GM21515 (cell line): ENCODE measurements at regions not wholly inside any gene's neighbourhood (a gene's known extent, or its start where the extent isn't known, plus 50 kb on each side); places are given as distances from the start of the nearest gene placed in this dataset.

Experiments
- ATAC-seq: cut with Tn5 transposase; IDR thresholded peaks from one replicate; pipeline ENCODE4 v1.9.1; 2021; ENCODE audit not compliant: unreplicated experiment

DNA sequence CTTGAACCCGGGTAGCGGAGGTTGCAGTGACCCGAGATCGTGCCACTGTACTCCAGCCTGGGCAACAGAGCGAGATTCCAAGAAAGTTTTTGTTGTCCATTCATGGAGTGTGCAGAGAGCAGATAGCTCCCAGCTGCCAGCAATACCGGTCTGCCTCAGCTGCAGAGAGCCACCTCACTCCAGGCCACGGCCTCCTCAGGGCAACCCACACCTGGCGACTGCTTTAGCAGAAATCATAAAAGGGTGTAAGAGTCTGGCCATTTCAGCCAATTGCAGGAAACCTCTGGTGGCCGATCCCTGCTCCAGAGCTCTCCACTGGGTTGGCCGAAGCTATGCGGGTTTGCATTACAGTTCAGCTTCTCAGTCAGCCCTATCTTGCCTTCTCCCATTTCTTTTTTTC lies 227.4 kb upstream of the BCOR start:
- no peak for ATAC-seq

DNA sequence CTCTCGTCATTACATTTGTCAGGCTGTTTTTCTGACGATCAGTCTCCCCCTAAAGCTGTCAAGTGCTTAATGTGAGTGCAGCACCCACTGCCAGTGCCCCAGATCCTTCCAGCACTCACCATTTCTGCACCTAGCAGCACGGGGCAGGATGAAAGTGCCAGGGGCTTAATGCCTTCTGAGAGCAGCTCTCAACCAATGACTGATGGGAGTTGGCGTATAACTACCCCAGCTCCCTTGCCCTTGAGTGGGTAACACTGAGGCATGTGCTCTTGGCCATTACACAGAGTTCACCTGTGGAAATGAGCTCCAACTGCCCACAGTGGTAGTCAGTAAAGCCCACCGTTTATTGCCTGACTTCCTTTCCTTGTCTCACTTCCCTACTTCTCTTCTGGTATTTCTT lies 226.2 kb upstream of the BCOR start:
- ATAC-seq, result no peak

DNA sequence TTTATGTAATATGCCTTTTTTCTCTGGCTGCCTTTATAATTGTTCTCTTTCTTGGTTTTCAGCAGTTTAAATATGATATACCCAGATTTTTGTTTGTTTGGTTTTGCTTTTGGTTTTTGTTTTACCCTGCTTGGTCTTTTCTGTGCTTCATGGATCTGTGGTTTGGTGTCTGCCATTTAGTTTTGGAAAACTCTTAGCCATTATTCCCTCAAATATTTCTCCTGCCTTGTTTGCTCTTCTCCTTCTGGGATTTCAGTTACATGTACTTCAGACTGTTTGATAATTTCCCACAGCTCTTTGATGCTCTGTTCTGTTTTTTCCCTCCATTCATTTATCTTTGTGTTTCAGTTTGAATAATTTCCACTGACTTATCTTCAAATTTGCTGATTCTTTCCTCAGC lies 223.1 kb upstream of the BCOR start:
- no peak for ATAC-seq

DNA sequence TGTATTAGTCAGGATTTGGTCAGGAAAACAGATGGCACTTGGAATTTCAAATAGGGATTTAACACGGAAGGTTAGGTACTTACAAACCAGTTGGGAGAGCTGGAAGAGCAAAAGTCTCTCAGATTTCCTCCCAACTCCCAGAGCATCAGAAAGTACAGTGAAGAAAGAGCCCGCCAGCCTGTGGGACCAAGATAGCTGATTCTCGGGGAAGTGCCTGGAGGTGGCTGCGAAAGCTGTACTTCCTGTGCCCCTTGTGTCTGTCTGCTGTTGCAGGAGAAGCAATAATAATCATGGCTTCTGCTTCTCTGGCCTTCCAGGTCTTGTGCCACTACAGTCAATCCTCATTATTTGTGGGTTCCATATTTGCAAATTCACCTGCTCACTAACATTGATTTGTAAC lies 221.0 kb upstream of the BCOR start:
- no peak for ATAC-seq

DNA sequence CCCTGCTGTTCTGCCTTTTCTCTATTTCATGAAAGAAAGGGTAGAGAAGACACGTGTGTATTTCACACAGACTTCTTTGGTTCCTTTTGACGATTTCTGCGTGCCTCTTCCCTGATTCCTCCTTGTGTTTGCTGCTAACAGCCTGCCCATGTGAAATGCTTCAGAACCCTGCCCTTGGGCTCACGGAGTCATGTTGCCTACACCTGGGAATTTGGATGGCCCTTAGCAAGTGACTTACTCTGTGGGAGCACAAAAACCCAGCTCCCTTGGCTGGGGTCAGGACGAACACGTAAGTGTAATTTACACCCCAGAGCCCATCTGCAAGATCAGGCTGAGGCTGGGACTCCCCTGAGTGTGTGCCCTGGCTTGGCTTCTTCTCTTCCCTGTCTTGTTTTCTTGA lies 220.3 kb upstream of the BCOR start:
- no peak for ATAC-seq

DNA sequence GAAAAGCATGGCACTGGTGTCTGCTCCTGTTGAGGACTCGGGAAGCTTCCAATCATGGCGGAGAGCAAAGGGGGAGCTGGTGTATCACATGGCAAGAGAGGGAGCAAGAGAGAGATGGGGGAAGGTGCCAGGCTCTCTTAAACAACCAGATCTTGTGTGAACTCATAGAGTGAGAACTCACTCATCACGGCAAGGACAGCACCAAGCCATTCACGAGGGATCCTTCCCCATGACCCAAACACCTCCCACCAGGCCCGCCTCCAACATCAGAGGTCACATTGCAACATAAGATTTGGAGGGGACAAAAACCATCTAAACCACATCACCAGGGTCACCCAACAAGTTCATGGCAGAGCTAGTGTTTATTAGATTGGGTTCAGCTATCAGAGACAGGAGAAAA lies 218.7 kb upstream of the BCOR start:
- ATAC-seq, result no peak

DNA sequence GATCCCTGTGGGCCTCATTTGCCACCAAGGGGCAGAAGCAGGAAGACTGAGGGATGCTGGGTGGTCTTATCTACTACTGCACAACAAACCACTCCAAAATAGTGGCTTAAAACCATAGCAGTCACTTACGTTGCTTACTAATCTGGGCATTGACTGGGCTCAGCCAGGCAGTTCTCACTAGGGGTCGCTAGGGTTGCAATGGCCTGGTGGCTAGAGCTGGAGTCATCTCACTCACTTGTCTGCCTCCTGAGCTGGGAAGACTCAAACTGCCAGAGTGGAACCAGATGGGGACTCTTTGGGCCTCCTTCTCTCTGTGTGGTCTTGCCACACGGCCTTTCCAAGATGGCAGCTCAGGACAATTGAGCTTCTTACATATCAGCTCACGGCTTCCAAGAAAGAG lies 216.3 kb upstream of the BCOR start:
- ATAC-seq, result no peak

DNA sequence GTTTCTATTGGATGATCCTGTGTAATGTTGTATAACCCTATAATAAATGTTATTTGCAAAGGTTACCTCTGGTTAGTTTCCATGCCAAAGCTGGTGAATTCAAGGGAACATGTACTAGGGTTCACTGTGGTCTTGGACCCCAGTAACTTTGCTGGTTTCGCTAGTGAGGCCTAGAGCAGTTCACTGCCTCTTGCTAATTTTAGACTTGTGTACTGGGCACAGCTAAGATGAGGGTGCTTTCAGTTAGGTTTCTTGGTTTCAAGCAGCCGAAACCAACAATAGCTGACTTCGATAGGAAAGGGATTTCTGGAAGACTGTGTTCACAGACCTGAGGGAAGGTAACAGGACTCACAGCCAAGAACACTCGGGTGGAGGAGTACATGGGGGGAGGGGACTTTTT lies 215.5 kb upstream of the BCOR start:
- ATAC-seq, result no peak

DNA sequence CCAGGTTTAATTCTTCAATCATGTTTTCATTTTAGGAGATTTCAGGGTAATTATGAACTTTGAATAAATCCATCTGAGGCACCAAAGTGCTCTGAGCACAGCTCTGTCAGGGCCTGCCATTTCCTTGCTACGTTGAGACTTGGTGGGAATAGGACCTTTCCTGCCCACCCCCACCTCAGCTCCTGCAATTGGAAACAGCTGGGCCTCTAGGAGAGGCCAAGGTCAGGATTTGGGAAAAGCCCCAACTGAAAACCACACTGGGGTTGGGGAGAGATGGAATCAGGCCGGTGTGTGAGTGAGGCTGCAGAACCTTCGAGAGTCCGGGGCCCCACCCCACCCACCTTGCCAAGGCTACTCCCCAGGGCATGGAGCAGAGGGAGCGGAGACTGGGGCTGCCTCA lies 212.7 kb upstream of the BCOR start:
- ATAC-seq, result no peak

DNA sequence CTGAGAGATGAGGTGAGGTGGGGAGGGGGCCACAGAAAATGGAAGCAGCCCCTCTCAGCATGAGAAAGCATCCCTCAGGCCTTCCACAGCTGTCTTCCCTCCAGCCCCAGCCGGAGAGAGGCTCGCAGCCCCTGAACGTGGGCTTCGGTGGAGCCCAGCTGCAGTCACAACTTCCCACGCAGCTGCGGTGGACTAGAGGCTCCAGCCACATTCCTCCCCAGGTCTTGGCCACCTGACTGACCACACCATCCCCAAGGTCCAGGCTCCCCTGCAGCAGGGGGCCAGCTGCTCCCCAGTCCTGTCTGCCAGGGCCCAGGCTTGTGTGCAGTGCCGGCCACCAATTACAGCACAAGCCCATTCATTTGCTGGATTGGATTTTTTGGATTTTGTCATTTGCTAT lies 212.3 kb upstream of the BCOR start:
- ATAC-seq, result no peak

DNA sequence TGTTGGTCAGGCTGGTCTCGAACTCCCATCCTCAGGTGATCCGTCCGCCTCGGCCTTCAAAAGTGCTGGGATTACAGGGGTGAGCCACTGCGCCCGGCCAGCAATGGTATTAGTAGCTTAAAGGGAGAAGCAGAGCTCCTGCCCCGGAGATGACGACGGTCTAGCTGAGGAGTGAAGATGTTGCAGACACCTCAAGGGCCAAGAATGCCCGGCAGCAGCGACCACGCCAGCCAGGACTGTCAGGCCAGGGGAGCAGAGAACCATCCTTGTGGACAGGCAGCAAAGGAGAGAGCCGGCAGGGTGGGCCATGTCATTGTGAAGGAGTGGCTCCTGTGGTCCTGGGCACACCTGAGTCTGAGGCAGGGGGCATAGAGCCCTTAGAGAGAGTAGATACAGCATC lies 210.1 kb upstream of the BCOR start:
- ATAC-seq, result no peak

DNA sequence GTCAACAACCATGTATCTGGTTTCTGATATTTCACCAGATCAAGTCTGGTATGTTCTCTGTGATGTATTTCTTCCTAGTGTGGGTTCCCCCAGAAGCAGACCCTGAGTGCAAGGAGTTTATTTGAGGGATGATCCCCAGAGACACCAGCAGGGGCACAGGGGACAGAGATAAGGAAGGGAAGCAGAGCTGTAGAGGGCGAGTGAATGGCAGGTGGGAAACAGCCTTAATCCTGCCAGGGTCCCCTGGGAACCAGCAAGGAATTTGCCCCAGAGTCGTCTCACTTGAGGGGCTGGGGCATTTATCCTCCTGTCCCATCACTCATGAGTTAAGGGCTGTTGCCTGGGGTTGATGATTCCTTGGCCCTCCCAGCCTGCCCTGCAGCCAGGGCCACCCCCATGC lies 206.4 kb upstream of the BCOR start:
- ATAC-seq, result no peak

DNA sequence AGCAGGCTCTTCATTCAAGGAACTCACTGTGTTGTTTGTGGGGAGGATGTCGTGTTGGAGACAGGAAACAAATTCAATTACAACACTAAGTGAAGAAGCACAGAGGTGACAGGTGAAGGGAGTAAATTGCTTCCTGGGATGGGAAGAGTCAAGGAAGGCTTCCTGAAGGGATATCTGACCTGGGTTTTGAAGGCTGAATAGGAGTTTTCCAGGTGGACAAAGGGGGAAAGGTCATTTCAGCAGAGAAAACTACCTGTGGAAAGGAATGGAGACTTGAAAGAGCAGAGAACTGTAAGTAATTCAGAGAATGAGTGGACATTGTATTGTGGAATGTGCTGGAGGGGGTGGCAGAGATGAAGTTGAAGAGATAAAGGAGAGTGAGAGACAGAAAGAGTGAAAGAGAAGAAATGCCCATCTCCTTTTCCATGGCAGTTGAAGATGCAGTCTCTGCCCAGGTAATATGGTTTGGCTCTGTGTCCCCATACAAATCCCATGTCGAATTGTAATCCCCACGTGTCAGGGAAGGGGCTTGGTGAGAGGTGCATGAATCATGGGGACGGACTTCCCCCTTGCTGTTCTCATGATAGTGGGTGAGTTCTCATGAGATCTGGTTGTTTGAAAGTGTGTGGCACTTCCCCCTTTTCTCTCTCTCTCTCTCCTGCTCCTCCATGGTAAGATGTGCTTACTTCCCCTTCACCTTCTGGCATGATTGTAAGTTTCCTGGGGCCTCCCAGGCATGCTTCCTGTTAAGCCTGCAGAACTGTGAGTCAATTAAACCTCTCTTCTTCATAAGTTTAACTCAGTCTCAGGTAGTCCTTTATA lies 205.7 kb upstream of the BCOR start:
- ATAC-seq, result no peak

DNA sequence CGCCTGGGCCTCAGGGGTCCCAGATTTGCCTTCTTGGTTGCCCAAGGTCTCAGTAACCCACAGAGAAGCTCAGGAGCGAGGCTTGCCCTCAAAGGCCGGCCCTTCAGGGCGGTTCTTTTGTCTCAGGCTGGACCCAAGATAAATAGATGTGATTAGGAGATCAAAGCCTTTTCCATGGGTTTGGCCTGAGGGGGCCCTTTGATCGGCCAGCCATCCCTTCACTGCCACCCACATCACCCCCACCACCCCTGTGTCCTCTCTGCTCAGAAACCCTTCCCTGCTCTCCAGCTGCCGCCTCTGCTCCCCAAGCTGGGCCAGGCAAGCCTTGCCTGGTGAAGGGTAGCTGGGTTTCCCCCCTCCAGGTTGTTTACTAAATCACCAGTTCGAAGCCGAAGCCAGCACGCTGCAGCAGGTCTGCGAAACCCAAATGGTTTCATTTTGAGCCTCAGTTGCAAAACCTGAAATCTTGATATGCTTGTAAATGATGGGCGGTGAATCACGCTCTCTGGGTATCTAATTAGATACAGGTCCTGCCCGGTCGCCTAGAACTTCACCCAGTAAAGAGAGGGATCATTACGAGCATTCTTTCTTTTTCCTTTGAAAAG lies 202.6 kb upstream of the BCOR start:
- no peak for ATAC-seq

DNA sequence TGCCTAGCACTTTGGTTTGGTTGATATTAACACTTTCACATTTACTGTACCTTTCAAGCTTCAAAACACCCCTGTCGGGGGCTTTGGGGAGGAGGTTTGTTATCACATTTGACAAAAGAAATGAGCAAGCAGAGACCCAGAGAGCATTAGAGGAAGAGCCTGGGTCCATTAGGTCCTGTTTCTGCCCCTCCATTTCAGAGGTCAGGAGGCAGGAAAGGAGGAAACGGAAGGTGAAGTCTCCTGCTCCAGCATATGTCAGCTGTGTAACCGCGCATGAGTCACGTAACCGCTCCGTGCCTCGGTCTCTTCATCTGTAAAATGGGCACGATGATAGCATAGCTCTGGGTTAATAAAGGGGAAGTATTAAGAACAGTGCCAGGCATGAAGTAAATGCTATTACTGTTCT lies 201.9 kb upstream of the BCOR start:
- no peak for ATAC-seq

DNA sequence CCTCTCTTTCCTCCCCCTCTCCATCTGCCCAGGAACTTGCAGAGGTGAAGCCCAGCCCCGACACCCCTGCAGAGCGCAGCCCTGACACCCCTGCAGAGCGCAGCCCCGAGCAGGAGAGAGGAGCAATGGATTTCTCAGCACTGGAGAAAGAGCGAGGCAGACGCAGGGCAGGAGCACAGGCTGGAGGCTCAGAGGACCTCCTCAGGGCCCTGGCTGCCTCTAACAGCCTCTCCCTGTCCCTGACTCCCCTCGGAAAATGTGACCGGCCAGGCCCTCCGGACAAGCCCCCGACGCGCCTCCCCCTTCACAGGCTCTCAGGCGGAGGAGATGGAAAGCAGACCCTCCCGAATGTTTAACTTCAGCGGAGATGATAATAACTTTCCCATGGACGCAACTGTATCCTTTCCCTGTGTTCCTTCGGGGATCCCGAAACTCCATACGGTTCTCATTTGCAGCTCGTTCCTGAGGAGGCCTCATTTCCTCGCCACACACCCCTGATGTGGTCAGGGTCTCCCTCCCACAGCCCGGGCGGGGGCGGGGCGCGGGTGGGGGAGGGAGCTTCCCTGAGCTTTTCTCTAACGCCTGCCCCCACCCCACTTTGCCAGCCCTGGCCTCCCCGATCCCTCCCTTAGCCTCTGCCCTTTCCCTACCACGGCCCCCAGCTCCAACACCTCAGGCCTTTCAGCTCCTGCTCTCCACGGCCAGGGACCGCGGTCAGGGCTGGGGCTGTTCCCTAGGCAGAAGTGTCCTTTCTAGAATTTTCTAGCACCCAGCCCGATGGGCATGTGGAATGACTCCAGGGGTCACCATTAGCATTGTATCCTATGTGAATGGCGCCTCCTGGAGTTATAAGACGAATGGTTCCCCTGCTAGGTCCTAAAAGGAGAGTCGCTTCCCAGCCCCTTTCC lies 201.1 kb upstream of the BCOR start:
- ATAC-seq, result no peak

DNA sequence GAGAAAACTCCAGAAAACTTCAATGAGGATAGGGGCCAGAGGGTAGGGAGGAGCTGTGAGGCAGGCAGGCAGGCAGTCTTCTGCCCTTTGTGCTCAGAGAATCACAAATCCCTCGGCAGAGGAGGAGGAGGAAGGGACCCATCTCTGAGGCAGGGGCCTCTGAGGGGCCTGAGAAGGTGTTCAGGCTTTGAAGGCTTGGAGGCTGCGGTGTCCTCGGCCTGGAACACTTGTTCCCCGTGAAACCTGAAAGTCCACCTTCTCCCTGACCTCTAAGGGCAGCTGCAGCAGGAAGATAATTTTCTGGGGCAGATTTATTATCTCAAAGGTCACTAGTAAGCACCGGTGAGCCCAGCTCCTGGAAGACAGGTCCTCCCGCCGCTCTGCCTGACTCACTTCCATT lies 200.3 kb upstream of the BCOR start:
- no peak for ATAC-seq

DNA sequence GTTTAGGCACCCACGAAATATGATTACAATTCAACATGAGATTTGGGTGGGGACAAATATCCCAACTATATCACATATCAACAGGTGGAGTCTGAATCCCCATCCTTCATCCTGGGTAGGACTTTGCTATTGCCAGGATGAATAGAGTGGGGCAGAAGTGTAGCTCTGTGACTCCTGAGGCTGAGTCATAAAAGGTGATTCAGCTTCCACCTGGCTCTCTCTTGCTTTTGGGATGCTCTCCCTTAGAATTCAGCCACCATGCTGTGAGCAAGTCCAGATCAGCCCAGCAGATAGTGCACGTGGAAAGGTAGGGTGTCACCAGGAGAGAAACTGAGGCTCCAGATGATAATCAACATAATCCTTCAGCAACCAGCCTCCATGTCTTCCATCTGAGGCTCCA lies 193.8 kb upstream of the BCOR start:
- ATAC-seq, result no peak

DNA sequence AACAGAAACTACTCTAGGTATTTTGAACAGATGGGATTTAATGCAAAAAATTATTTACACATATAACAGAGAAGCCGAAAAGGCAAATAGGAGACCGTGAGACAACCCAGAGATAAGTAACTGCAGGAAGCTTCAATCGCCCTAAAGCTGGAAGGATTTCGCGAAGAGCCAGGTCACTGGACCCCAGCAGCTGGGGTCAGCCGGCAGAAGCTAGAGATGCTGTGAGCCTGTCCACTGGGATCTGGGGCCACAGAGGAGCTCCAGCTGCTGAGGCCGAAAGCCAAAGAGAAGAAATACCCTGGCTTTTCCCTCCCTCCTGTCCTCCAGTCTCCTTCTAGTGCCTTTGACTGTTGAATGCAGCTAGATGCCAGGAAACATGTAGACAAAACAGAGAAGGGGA lies 192.8 kb upstream of the BCOR start:
- no peak for ATAC-seq

DNA sequence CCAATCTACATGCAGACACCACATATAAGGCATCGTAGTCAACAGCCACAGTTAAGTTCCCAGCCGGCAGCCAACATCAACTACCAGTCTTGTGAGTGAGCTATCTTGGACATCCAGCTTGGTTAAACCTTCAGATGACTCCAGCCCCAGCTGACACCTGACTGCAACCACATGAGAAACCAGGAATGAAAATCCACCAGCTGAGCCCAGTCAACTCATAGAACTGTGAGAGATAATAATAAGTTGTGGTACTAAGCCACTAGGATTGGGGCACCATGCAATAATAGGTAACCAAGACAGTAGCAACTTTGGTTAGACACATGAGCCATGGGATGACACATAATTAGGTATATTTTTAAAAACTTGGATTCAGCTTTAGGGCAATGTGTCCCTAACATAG lies 188.1 kb upstream of the BCOR start:
- ATAC-seq, result no peak

DNA sequence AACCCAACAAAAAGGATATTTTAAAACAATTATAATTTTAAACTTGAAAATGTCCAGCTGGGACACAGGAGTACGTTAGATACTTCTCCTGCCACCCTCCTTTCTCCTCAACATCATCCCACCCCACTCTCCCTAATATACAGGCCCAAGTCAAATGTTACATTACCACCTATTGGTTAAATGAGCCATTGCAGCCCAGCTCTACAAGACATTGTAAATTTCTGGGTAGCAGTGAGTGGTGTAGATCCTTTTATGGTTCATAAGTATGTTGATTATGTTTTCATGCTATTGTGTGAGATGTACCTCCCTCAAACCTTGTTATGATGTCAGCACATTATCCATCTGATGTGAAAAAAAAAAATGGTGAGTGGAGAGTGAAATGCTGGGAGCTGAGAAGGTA lies 187.1 kb upstream of the BCOR start:
- no peak for ATAC-seq

DNA sequence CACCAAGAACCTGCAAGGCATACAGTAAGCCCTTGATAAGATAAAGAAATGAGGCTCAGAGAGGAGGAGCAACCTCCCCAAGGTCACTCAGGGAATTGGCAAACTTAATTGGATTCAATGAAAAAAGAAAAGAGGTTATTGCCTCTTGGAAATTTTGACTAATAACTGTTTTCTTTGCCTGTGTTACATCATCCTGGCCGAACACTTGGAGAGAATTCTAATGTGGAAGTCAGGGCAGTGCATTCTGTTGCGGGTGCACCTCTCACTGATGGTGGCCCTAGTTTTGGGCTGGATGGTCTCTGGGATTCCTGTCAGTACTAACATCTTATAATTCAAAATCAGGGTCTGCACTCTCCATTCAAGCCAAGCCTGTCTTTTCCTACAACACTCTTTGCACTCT lies 186.2 kb upstream of the BCOR start:
- no peak for ATAC-seq
